Skeletal muscle cell (primary cell): ENCODE measurements at regions not wholly inside any gene's neighbourhood (a gene's known extent, or its start where the extent isn't known, plus 50 kb on each side); places are given as distances from the start of the nearest gene placed in this dataset.
"Not testable (repeated sequence)": the region's sequence is repeated elsewhere in the genome, so short reads cannot be mapped to it uniquely, and the experiment has no call there.

Experiments
- DNase-seq: peaks from one replicate; pipeline ENCODE4 v3.0.0-alpha.2; 2010; ENCODE audit warnings: low read depth
- H3K4me3 ChIP-seq: 2 replicates; pipeline ENCODE4 v1.5.1; 2011; ENCODE audit warnings: low read depth, mild to moderate bottlenecking, control low read depth, low read length, moderate library complexity

GRCh38 chr7:6936626-6937025 is 110.6 kb upstream of the CCZ1B start:
- H3K4me3 ChIP-seq, DNase-seq: not testable (repeated sequence)

GRCh38 chr7:6937746-6938145 is 111.7 kb upstream of the CCZ1B start:
- not testable (repeated sequence) for H3K4me3 ChIP-seq, DNase-seq

GRCh38 chr7:6938284-6938683 is 112.2 kb upstream of the CCZ1B start:
- H3K4me3 ChIP-seq, DNase-seq: not testable (repeated sequence)

GRCh38 chr7:6939126-6939525 is 113.1 kb upstream of the CCZ1B start:
- DNase-seq, H3K4me3 ChIP-seq: not testable (repeated sequence)

- not testable (repeated sequence) for H3K4me3 ChIP-seq, DNase-seq
Observed at GRCh38 chr7:6939896-6940295, 113.8 kb upstream of the CCZ1B start.

GRCh38 chr7:6946873-6947272 is 120.8 kb upstream of the CCZ1B start:
- not testable (repeated sequence) for DNase-seq, H3K4me3 ChIP-seq

- not testable (repeated sequence) for H3K4me3 ChIP-seq, DNase-seq
Observed at GRCh38 chr7:6950231-6950630, 124.2 kb upstream of the CCZ1B start.

- not testable (repeated sequence) for DNase-seq, H3K4me3 ChIP-seq
Observed at GRCh38 chr7:6951553-6951952, 125.5 kb upstream of the CCZ1B start.

GRCh38 chr7:6953138-6953797 is 127.2 kb upstream of the CCZ1B start:
- H3K4me3 ChIP-seq, DNase-seq: not testable (repeated sequence)

- DNase-seq, H3K4me3 ChIP-seq: not testable (repeated sequence)
Observed at GRCh38 chr7:6953798-6954181, 127.7 kb upstream of the CCZ1B start.

- not testable (repeated sequence) for H3K4me3 ChIP-seq, DNase-seq
Observed at GRCh38 chr7:6955385-6955784, 129.3 kb upstream of the CCZ1B start.

GRCh38 chr7:6955990-6956566 is 130.0 kb upstream of the CCZ1B start:
- H3K4me3 ChIP-seq, DNase-seq: not testable (repeated sequence)

GRCh38 chr7:6958371-6958770 is 132.3 kb upstream of the CCZ1B start:
- H3K4me3 ChIP-seq, DNase-seq: not testable (repeated sequence)

- H3K4me3 ChIP-seq, DNase-seq: not testable (repeated sequence)
Observed at GRCh38 chr7:6959942-6960341, 133.9 kb upstream of the CCZ1B start.

- not testable (repeated sequence) for H3K4me3 ChIP-seq, DNase-seq
Observed at GRCh38 chr7:6962871-6963270, 136.8 kb upstream of the CCZ1B start.

GRCh38 chr7:6965051-6965450 is 139.0 kb upstream of the CCZ1B start:
- DNase-seq, H3K4me3 ChIP-seq: not testable (repeated sequence)

- not testable (repeated sequence) for H3K4me3 ChIP-seq, DNase-seq
Observed at GRCh38 chr7:6970180-6970579, 144.1 kb upstream of the CCZ1B start.

- not testable (repeated sequence) for H3K4me3 ChIP-seq, DNase-seq
Observed at GRCh38 chr7:6974876-6975275, 148.8 kb upstream of the CCZ1B start.

GRCh38 chr7:6975346-6975745 is 149.3 kb upstream of the CCZ1B start:
- not testable (repeated sequence) for DNase-seq, H3K4me3 ChIP-seq

- H3K4me3 ChIP-seq, DNase-seq: not testable (repeated sequence)
Observed at GRCh38 chr7:6977368-6977767, 151.3 kb upstream of the CCZ1B start.

- not testable (repeated sequence) for H3K4me3 ChIP-seq, DNase-seq
Observed at GRCh38 chr7:6978326-6978725, 152.3 kb upstream of the CCZ1B start.
